OCI-LY1 (cell line): ENCODE measurements at regions not wholly inside any gene's neighbourhood (a gene's known extent, or its start where the extent isn't known, plus 50 kb on each side); places are given as distances from the start of the nearest gene placed in this dataset.

Experiments
- CTCF ChIP-seq: fragments of 200-600 bp; sonication (generic), shearing (Covaris generic); IDR thresholded peaks from 2 replicates; pipeline ENCODE4 v1.5.1; 2017; ENCODE audit warnings: mild to moderate bottlenecking, antibody characterized with exemption, low read length, moderate library complexity, mixed read lengths
- EZH2 ChIP-seq: fragments of 200-600 bp; sonication (generic), shearing (Covaris generic); IDR thresholded peaks from 2 replicates; pipeline ENCODE4 v1.8.0; 2017; ENCODE audit warnings: borderline replicate concordance, mixed run types, mild to moderate bottlenecking, antibody characterized with exemption, low read length, moderate library complexity, mixed read lengths

- TF ChIP-seq CTCF: no peak
- no peak for TF ChIP-seq EZH2
Observed at GRCh38 chr7:23966941-23967340, 256.9 kb downstream of the STK31 start.
